GM21515 (cell line): ENCODE measurements at regions not wholly inside any gene's neighbourhood (a gene's known extent, or its start where the extent isn't known, plus 50 kb on each side); places are given as distances from the start of the nearest gene placed in this dataset.
"Not testable (repeated sequence)": the region's sequence is repeated elsewhere in the genome, so short reads cannot be mapped to it uniquely, and the experiment has no call there.

ENCODE experiments used
- ATAC-seq: cut with Tn5 transposase; IDR thresholded peaks from one replicate; pipeline ENCODE4 v1.9.1; 2021; ENCODE audit not compliant: unreplicated experiment

- ATAC-seq, result no peak
These were observed 130.4 kb upstream of the ADAMTS9 start for GRCh38 chr3:64818196-64818595.

- no peak for ATAC-seq
These were observed 128.6 kb upstream of the ADAMTS9 start for GRCh38 chr3:64816355-64816754.

- no peak for ATAC-seq
These were observed 128.0 kb upstream of the ADAMTS9 start for GRCh38 chr3:64815789-64816188.

DNA sequence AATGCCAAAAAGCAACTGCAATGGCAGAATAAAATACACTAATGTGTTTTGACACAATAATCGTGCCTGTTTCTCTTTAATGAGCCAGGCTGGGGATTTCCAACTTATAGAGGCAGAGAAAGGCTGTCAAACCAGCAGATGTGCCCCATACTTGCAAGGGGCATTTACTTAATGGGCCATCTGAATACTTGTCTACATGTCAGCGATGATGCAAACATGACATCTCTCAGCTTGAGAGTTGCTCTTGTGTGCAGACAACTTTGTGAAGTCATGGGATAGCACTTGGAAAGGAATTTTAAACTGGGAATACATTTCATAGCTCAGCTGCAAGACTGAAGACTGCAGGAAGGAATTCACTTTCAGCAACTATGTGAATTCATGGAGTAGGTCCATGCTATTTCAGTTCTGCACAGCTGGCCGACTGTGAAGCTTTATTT, 127.4 kb upstream of the ADAMTS9 start:
- no peak for ATAC-seq

DNA sequence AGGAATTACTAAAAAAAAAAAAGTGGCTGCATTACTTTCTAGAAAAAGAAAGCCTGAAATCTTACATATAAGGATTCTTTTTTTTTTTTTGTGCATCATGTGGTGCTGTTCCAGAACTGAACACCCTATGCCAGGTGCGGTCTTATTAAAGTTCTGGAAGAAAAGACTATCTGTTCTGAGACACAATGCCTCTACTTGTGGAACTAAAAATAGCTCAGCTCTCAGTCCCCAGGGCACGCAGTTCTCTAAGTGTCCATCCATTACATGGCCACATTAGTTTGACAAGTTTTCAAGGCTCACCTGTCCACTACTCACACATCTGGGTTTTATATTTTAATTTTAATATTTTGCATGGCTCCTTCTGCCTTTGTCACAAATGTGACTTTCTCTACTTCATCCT, 126.6 kb upstream of the ADAMTS9 start:
- no peak for ATAC-seq

- ATAC-seq, result no peak
These were observed 125.5 kb upstream of the ADAMTS9 start for GRCh38 chr3:64813326-64813725.

- ATAC-seq, result no peak
These were observed 121.3 kb upstream of the ADAMTS9 start for GRCh38 chr3:64809086-64809485.

DNA sequence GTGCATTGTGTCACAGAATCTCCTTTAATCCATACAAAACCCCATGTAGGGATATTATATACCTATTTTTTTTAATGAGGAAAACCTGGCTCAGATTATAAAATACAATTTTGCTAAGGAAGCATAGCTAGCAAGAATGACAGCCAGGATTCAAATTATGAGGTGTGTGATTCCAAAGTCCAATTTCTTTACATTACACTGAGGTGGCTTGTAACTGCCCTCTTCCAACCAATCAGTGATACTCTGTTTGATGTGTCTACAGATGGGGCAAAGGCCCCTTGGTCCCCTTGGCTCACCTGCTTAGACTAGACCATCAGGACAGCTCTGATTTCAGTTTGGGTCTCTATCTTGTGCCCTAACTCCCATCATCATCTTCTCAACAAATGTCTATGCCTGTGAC, 120.3 kb upstream of the ADAMTS9 start:
- ATAC-seq, result no peak

- no peak for ATAC-seq
These were observed 119.1 kb upstream of the ADAMTS9 start for GRCh38 chr3:64806668-64807605.

DNA sequence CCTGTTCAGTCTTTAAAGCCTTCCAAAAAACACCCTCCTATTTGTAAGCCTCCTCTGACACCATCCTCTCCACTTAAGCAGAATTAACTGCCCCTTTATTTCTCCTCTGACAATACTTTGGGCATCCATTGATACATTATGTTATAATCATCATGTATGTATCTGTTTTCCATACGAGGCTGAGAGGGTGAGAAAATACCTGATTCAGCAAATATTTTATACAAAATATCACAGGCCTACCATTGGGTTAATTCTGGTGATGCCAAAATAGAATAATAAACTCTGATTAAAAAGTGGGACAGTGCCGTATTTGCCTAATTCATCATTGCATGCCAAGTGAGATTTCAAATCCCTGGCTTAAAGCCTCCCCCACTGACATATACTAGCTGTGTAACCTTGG, 118.2 kb upstream of the ADAMTS9 start:
- no peak for ATAC-seq

DNA sequence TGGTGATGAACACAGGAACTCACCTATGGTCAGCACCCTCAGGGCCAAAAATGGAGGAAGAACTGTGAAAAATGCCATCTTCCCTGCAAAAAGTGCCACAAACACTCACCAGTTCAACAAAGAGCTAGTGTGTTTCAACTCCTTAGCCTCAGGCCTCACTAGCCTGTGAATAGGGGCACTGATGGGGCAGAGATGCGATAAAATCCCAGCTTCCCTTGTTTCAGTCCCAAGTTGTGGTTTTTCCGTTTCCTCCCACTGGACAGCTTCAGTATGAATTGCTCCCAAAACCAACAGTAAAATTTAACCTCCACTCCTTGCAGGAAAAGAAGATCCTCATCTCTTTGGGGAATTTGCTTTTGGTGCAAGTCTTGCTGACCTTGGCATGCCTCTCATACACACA, 117.4 kb upstream of the ADAMTS9 start:
- no peak for ATAC-seq

GRCh38 chr3:64803469-64803868, 115.7 kb upstream of the ADAMTS9 start:
- ATAC-seq, result no peak

- ATAC-seq, result no peak
These were observed 114.7 kb upstream of the ADAMTS9 start for GRCh38 chr3:64802460-64802859.

DNA sequence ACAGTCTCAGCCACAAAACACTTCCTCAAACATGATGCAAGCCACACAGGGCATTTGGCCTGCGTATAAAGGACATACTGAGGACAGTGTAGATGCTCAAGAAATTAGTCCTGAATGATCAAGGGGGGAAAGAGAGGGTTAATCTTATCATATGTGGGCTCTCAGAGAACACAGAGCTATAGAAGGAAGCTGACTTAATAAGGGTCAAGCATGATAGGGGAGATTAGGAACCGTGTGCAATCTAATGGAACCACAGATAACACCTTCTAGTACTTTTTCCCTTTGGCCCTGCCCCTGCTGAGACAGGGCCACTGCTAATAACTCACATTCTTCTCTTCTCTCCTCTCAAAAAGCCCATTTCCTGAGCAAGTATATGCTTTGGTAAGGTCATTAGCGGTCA, 114.1 kb upstream of the ADAMTS9 start:
- no peak for ATAC-seq

DNA sequence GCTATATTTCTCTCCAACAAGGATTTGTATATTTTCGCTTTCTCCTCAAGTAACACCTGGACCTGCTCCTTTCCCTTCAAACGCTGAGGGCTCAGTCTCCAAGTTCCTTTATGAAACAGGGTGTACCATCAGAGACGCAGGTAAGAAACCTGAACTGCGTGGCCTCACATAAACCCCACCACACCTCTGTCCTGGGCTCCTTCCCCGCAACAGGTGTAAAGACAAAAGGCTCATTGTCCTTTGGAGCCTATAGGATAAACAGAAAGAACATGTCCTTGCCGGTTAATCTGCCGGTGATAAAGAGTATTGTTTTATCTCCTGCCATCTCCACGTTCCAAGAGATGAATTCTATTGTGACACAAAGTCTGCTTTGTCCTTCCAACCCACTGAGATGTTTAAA, 111.8 kb upstream of the ADAMTS9 start:
- no peak for ATAC-seq

DNA sequence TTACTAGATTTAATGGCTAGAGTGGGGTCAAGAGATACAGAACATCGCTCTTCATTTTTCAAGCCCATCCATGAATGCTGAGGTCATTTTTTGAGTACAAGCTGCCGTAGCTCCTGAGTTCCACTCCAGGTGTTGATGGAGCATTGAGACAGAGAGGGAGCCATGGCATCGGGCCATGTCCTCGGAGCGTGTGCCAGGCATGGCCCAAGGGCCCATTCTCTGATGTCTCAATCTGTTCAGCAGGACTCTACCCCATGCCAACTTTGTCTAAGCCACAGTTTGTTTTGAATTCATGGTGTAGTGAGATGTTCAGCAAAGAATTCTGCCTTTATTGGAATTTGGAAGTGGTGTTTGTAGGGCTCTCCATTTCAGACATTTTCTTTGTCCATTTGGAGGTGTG, 110.5 kb upstream of the ADAMTS9 start:
- no peak for ATAC-seq

- ATAC-seq, result no peak
These were observed 109.0 kb upstream of the ADAMTS9 start for GRCh38 chr3:64796607-64797399.

- ATAC-seq, result no peak
These were observed 104.6 kb upstream of the ADAMTS9 start for GRCh38 chr3:64792445-64792844.

DNA sequence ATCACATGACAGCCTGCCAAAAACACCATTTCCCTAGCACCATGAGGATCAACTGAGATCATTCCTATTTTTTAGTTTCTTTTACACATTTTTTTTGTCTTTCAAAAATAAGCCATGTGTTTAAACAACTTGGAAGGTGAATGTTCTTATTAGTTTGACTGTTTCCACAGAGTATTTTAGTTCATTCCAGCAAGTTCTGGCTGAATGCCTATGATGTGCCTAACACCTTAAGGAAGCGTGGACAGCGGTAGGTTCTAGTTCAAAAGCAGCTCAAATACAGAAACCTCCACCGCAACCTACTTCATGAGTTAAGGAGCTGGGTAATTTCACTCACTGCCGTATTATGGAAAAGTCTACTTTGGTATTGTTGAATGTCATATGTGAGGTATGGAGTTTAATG, 101.3 kb upstream of the ADAMTS9 start:
- ATAC-seq, result no peak

DNA sequence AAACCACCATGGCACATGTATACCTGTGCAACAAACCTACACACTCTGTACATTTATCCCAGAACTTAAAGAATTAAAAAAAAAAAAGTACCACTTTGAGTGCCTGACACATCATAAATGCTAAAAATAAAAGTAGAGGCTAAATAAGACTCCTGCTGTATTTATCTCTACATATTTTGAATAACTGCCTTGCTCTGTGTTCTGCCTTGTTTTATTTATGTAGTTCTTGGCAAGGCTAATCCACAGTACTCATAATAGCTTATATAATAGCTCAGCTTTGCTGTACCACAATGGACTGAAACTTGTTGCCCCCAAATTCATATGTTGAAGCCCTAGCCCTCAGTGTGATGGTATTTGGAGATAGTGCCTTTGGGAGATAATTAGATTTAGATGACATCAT, 95.4 kb upstream of the ADAMTS9 start:
- no peak for ATAC-seq

GRCh38 chr3:64780923-64781322, 93.1 kb upstream of the ADAMTS9 start:
- ATAC-seq, result not testable (repeated sequence)

- ATAC-seq, result no peak
These were observed 85.3 kb upstream of the ADAMTS9 start for GRCh38 chr3:64773137-64773536.
